Smooth muscle cell (in vitro differentiated cells): ENCODE measurements at regions not wholly inside any gene's neighbourhood (a gene's known extent, or its start where the extent isn't known, plus 50 kb on each side); places are given as distances from the start of the nearest gene placed in this dataset.

Experiments used
- DNase-seq: peaks from one replicate; lab custom pipeline; 2025; ENCODE audit not compliant: unreplicated experiment; lab: John Stamatoyannopoulos, UW
- H2AFZ ChIP-seq: fragments of 200-600 bp; sonication (generic); 2 replicates; pipeline ENCODE4 v1.6.0; 2016; ENCODE audit warnings: antibody characterized with exemption, low read depth, mild to moderate bottlenecking
- H3F3A ChIP-seq: fragments of 200-600 bp; sonication (generic); 2 replicates; pipeline ENCODE4 v1.6.0; 2017; ENCODE audit warnings: antibody characterized with exemption, low read depth
- H3K27ac ChIP-seq: fragments of 200-600 bp; sonication (generic); 2 replicates; pipeline ENCODE4 v1.5.1; 2016; ENCODE audit warnings: low read depth, mild to moderate bottlenecking
- H3K27me3 ChIP-seq: fragments of 200-600 bp; sonication (generic); 2 replicates; pipeline ENCODE4 v1.6.1; 2016; ENCODE audit warnings: low read depth, mild to moderate bottlenecking
- H3K36me3 ChIP-seq: fragments of 200-600 bp; sonication (generic); 2 replicates; pipeline ENCODE4 v1.5.1; 2016; ENCODE audit warnings: low read depth
- H3K4me1 ChIP-seq: fragments of 200-600 bp; sonication (generic); 2 replicates; pipeline ENCODE4 v1.5.1; 2016; ENCODE audit warnings: low read depth
- H3K4me2 ChIP-seq: fragments of 200-600 bp; sonication (generic); 2 replicates; pipeline ENCODE4 v1.6.0; 2016; ENCODE audit warnings: mild to moderate bottlenecking
- H3K4me3 ChIP-seq: fragments of 200-600 bp; sonication (generic); 2 replicates; pipeline ENCODE4 v1.5.1; 2016; ENCODE audit warnings: mild to moderate bottlenecking
- H3K79me2 ChIP-seq: fragments of 200-600 bp; sonication (generic); 2 replicates; pipeline ENCODE4 v1.6.0; 2016; ENCODE audit warnings: low read depth, mild to moderate bottlenecking
- H3K9ac ChIP-seq: fragments of 200-600 bp; sonication (generic); 2 replicates; pipeline ENCODE4 v1.6.0; 2016; ENCODE audit warnings: low read depth
- H3K9me3 ChIP-seq: fragments of 200-600 bp; sonication (generic); replicated peaks from 2 replicates; pipeline ENCODE4 v1.5.1; 2016; ENCODE audit warnings: low read depth
- H4K20me1 ChIP-seq: fragments of 200-600 bp; sonication (generic); 2 replicates; pipeline ENCODE4 v1.6.0; 2016; ENCODE audit warnings: low read depth
- WGBS: methylation state at CpG from one replicate; pipeline ENCODE4 v1.1.7; 2016; ENCODE audit warnings: low lambda C conversion rate; 5-methylcytosine and 5-hydroxymethylcytosine counted together
- TF ChIP-seq, protein P1 (sequence below): fragments of 200-600 bp; sonication (generic); IDR thresholded peaks from 2 replicates; pipeline ENCODE4 v1.5.1; 2017; ENCODE audit warnings: borderline replicate concordance, mild to moderate bottlenecking, antibody characterized with exemption; ENCODE audit not compliant: insufficient read depth, poor library complexity, severe bottlenecking

DNA sequence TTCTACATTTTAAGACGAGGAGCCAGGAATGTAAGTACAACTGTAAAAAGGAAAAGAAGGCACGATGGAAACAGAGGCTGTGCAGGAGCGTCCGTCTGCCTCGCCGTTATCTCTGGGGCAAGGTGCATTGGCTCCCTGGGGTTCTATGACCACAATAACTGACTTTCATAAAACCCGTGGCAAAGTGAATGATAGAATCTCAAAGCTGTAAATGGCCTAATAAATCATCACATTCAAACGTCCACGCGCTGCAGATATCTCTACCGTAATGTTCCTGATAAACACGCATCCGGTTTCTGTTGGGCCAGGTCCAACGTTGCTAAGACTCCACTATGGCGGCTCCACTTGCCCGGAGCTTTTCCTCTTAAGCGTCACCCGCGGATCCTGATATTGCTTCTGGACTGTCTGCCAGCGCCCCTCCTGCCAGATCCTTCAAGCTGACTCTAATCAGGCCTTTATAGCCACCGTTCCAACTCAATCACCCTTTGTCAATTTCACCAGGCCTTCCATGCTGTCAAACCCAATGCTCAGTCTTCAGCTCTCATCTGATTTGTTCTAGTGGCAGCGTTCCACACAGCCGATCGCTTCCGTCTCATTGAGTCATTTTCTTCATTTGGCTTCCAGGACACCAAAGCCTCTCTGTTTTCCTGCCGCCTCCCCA is 265.6 kb upstream of the FOXK1 start:
- Histone ChIP-seq H3K27me3 (no peaks in the 10 kb centered on the region), H4K20me1 (no peaks in the 10 kb centered on the region), H3K4me1 (no peaks in the 10 kb centered on the region), H3K4me3 (no peak overlapping the region), H3K9ac (no peak overlapping the region), H3K36me3 (no peaks in the 10 kb centered on the region), H3K9me3 (no peaks in the 10 kb centered on the region), H3K4me2 (no peak overlapping the region), H2AFZ (no peak overlapping the region), H3F3A (no peaks in the 10 kb centered on the region), H3K79me2 (no peaks in the 10 kb centered on the region), H3K27ac (no peak overlapping the region)
- 81% methylated on average over 26 of the region's 26 CpGs for WGBS
- no peak for DNase-seq
- TF ChIP-seq, protein P1, sequence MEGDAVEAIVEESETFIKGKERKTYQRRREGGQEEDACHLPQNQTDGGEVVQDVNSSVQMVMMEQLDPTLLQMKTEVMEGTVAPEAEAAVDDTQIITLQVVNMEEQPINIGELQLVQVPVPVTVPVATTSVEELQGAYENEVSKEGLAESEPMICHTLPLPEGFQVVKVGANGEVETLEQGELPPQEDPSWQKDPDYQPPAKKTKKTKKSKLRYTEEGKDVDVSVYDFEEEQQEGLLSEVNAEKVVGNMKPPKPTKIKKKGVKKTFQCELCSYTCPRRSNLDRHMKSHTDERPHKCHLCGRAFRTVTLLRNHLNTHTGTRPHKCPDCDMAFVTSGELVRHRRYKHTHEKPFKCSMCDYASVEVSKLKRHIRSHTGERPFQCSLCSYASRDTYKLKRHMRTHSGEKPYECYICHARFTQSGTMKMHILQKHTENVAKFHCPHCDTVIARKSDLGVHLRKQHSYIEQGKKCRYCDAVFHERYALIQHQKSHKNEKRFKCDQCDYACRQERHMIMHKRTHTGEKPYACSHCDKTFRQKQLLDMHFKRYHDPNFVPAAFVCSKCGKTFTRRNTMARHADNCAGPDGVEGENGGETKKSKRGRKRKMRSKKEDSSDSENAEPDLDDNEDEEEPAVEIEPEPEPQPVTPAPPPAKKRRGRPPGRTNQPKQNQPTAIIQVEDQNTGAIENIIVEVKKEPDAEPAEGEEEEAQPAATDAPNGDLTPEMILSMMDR: no peak

- Histone ChIP-seq H3K4me2 (no peak overlapping the region), H3K79me2 (no peaks in the 10 kb centered on the region), H3K9ac (no peak overlapping the region), H2AFZ (no peak overlapping the region), H3K9me3 (peaks cover 13% of the 10 kb centered on the region), H3K27ac (no peak overlapping the region), H3K27me3 (no peaks in the 10 kb centered on the region), H3K4me1 (no peaks in the 10 kb centered on the region), H3K4me3 (no peak overlapping the region), H4K20me1 (no peaks in the 10 kb centered on the region), H3F3A (no peaks in the 10 kb centered on the region), H3K36me3 (no peaks in the 10 kb centered on the region)
- DNase-seq: no peak
- 67% methylated on average over 7 of the region's 7 CpGs for WGBS
- TF ChIP-seq, protein P1: no peak
Observed at GRCh38 chr7:4428526-4428925, 253.6 kb upstream of the FOXK1 start.

GRCh38 chr7:4430227-4430626 is 251.9 kb upstream of the FOXK1 start:
- H4K20me1 ChIP-seq: no peaks in the 10 kb centered on the region
- WGBS: 14% methylated on average over 1 of the region's 1 CpG

GRCh38 chr7:4434306-4434705 is 247.8 kb upstream of the FOXK1 start:
- Histone ChIP-seq H4K20me1 (no peaks in the 10 kb centered on the region), H3K4me1 (no peaks in the 10 kb centered on the region), H3F3A (no peaks in the 10 kb centered on the region), H3K4me2 (no peak overlapping the region), H2AFZ (no peak overlapping the region), H3K36me3 (no peaks in the 10 kb centered on the region), H3K27ac (no peak overlapping the region), H3K79me2 (no peaks in the 10 kb centered on the region), H3K9me3 (peaks cover 11% of the 10 kb centered on the region), H3K27me3 (no peaks in the 10 kb centered on the region), H3K4me3 (no peak overlapping the region), H3K9ac (no peak overlapping the region)
- no peak for DNase-seq
- whole genome bisulfite sequencing: 79% methylated on average over 13 of the region's 13 CpGs
- TF ChIP-seq, protein P1: no peak

More at GRCh38 chr7:4430227-4430626, 251.9 kb upstream of the FOXK1 start:
- no peaks in the 10 kb centered on the region for H3K36me3 ChIP-seq
- no peak overlapping the region for H3K9ac ChIP-seq
- no peak overlapping the region for H3K4me3 ChIP-seq
- no peak for DNase-seq
- no peak overlapping the region for H3K27ac ChIP-seq
- no peak overlapping the region for H3K4me2 ChIP-seq
- no peaks in the 10 kb centered on the region for H3K27me3 ChIP-seq
- no peaks in the 10 kb centered on the region for H3K4me1 ChIP-seq
- H2AFZ ChIP-seq: no peak overlapping the region
- peaks cover 13% of the 10 kb centered on the region for H3K9me3 ChIP-seq
- TF ChIP-seq, protein P1: no peak
- no peaks in the 10 kb centered on the region for H3F3A ChIP-seq
- H3K79me2 ChIP-seq: no peaks in the 10 kb centered on the region
